ENCODE measurements at regions not wholly inside any gene's neighbourhood (a gene's known extent, or its start where the extent isn't known, plus 50 kb on each side); places are given as distances from the start of the nearest gene placed in this dataset.
A peak's percentile ranks its signal among the peaks of the same experiment; 100 is the strongest.

DNA sequence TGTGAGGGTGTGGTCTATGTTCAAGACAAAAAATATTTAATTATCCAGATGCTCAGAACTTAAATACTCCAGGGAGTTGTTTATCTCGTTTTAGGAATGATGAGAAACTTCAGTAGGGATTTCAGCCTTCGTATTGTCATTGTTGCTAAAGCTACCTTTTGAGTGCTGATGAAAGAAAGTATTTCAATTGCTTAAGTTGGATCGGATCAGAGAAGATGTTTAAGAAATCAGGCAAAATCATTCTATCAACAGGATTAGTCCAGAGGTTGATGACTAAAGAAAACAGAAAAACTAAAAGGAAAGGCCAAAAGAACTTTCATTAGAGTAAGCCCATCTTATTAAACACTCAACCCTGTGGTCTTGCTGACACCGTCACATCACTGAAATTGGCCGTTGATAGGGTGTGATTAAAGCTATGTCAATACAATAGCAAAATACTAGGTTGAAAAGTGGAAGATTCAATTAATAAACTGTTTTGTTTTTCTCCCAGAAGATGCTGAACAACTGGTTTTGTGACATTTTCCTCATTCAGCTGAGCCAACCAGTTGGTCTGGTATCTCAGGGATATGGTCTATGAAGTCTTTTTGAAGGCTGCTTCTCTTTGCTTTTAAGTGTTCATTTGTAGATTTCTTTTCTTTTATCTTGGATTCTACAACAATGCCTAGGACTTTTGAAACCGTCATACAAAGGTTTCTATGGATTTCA is 551.7 kb downstream of the SLC4A3 start:
- DNase-seq (ENCODE audit: low read depth): no peak
- TF ChIP-seq, protein P1, sequence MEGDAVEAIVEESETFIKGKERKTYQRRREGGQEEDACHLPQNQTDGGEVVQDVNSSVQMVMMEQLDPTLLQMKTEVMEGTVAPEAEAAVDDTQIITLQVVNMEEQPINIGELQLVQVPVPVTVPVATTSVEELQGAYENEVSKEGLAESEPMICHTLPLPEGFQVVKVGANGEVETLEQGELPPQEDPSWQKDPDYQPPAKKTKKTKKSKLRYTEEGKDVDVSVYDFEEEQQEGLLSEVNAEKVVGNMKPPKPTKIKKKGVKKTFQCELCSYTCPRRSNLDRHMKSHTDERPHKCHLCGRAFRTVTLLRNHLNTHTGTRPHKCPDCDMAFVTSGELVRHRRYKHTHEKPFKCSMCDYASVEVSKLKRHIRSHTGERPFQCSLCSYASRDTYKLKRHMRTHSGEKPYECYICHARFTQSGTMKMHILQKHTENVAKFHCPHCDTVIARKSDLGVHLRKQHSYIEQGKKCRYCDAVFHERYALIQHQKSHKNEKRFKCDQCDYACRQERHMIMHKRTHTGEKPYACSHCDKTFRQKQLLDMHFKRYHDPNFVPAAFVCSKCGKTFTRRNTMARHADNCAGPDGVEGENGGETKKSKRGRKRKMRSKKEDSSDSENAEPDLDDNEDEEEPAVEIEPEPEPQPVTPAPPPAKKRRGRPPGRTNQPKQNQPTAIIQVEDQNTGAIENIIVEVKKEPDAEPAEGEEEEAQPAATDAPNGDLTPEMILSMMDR (conservative IDR thresholded peaks at IDR 0.05; ENCODE audit: low read depth, low read length): no peak
- no peak overlapping the region for H3K4me3 ChIP-seq (ENCODE audit: low read depth, low read length)

DNA sequence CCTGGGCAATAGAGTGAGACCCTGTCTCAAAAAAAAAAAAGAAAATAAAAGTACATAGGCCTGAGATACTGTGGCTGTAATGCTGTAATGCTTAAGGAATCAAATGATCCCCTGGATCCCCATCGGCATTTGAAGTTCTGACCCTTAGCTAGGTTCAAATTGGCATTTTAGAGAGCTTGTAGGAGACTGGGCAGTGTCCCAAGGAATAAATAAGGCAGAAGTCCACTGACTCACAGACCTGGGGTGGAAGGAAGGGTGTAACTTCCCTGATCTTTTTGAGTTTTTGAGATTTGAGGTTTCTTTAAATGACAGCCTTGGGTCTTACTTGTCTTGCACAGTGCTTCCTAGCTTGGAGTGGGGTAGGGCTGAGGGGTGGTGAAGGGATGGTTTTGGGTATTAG is 553.7 kb downstream of the SLC4A3 start:
- TF ChIP-seq, protein P1 (conservative IDR thresholded peaks at IDR 0.05; ENCODE audit: low read depth, low read length): no peak
- DNase-seq (ENCODE audit: low read depth): no peak

DNA sequence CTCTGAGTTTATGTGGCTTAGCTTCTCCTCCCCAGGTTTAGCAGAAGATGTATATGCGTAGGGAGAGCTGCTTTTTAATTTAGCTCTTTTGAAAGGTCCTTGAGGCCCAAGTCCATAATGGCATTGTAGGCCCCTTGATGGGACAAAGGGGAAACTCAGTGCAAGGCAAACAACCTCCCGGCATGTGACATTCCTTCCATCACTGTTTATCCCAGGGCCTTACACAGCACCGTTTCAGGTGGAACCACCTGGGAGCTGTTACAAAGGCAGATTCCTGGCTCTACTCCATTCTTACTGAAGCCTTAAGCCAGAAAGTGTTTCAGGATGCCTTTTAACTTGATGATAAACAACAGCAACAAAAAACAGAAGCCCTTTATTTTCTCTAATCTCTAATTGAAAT is 555.4 kb downstream of the SLC4A3 start:
- no peak overlapping the region for H3K4me3 ChIP-seq (ENCODE audit: low read depth, low read length)
- TF ChIP-seq, protein P1 (conservative IDR thresholded peaks at IDR 0.05; ENCODE audit: low read depth, low read length): no peak
- DNase-seq (ENCODE audit: low read depth): no peak

More for the DNA sequence above, 553.7 kb downstream of the SLC4A3 start:
- H3K4me3 ChIP-seq (ENCODE audit: low read depth, low read length): no peak overlapping the region

DNA sequence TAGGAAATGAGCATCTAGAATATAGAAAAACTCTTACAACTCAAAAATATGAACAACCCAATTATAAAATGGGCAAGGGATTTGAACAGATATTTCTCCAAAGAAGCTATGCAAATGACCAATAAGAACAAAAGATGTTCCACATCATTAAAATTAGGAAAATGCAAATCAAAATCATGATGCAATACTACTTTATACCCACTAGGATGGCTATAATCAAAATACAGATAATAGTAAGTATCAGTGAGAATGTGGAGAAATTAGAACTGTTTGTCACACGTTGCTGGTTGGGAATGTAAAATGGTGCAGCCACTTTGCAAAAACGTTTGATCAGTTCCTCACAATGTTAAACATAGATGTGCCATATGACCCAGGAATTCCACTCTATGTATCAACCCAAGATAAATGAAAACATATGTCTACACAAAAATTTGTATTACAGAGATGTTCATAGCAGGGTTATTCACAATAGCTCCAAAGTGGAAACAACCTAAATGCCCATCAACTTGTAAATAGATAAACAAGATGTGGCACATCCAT is 558.4 kb downstream of the SLC4A3 start:
- TF ChIP-seq, protein P1 (conservative IDR thresholded peaks at IDR 0.05; ENCODE audit: low read depth, low read length): peak; percentile 12
- DNase-seq (ENCODE audit: low read depth): no peak
- no peak overlapping the region for H3K4me3 ChIP-seq (ENCODE audit: low read depth, low read length)

DNA sequence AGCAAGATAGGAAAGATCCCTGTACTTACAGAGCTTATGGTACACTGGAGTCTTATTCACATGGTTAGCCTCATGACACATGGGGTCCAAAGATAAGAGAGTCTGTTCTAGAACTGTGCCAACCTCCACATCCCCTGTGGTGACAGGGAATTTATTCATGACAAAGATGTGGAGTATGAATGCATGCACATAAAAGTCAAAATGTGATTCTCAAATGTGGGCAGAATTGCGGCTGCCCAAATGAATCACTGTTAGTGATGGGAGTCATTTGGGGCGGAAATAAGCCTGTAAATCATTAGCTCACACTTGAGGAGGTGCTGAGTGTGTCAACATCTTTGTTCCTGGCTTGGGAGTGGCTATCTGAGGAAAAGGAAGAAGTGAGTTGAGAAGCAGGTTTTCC is 560.6 kb downstream of the SLC4A3 start:
- TF ChIP-seq, protein P1 (conservative IDR thresholded peaks at IDR 0.05; ENCODE audit: low read depth, low read length): no peak
- H3K4me3 ChIP-seq (ENCODE audit: low read depth, low read length): no peak overlapping the region
- peak; percentile 38 for DNase-seq (ENCODE audit: low read depth)

DNA sequence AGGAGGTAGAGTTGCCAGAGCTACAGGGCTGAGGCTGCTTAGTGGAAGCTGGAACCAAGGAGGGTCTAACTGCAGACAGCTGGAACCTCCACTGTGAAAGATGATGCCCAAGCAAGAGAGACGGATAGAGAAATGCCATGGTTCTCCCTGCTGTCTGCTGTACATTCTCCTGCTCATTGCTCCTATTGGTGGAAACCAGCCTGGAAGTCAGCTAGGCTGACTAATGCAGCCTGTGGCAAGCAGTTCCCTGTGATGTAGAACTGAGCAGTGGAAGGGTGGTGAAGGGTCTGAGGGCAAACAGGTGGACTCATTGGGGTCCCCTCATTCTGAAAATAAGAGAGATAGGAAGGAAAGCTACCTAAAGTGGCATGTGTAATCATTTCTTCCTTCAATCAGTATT is 563.6 kb downstream of the SLC4A3 start:
- TF ChIP-seq, protein P1 (conservative IDR thresholded peaks at IDR 0.05; ENCODE audit: low read depth, low read length): no peak
- no peak for DNase-seq (ENCODE audit: low read depth)
- no peak overlapping the region for H3K4me3 ChIP-seq (ENCODE audit: low read depth, low read length)

DNA sequence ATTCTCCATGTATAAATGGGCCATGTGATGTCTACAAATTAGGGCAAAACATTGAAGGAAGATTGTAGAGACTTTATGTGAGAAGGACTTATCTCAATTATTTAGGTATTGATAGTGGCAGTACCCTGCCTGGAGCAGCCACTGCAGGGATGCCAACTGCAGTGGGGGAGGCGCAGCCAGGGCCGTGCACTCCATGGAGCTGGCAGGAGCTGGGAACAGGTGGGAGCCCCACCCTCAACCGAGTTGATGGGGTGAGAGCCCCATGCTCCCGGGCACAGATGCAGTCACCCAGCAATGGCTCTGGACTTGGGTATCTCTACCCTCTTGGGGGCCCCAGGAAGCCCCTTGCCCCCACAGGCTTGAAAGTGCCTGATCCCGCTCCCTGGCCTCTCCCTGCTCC is 564.3 kb downstream of the SLC4A3 start:
- no peak for DNase-seq (ENCODE audit: low read depth)
- H3K4me3 ChIP-seq (ENCODE audit: low read depth, low read length): no peak overlapping the region
- TF ChIP-seq, protein P1 (conservative IDR thresholded peaks at IDR 0.05; ENCODE audit: low read depth, low read length): no peak

Data from choroid plexus epithelial cell (primary cell).